K562 (cell line): ENCODE measurements at regions not wholly inside any gene's neighbourhood (a gene's known extent, or its start where the extent isn't known, plus 50 kb on each side); places are given as distances from the start of the nearest gene placed in this dataset.

Experiments
- BRD4 ChIP-seq: fragments of 200-600 bp; sonication (generic); IDR thresholded peaks from 2 replicates; pipeline ENCODE4 v1.6.1; 2017; ENCODE audit warnings: inconsistent platforms
- CHAMP1 ChIP-seq: fragments of 450-650 bp; IDR thresholded peaks from 2 replicates; pipeline ENCODE4 v1.6.1; 2016; ENCODE audit warnings: mild to moderate bottlenecking
- CHD7 ChIP-seq: fragments of 200-600 bp; sonication (generic); IDR thresholded peaks from one replicate; pipeline ENCODE4 v1.6.1; 2012; ENCODE audit warnings: mild to moderate bottlenecking, low read depth, low read length, inconsistent platforms
- FOXP1 ChIP-seq: sonication (generic); formaldehyde crosslinking; IDR thresholded peaks from 2 replicates; pipeline ENCODE4 v1.8.0; 2022; ENCODE audit warnings: mild to moderate bottlenecking, missing genetic modification reagents
- HNRNPK ChIP-seq: fragments of 200-400 bp; formaldehyde crosslinking; IDR thresholded peaks from one replicate; pipeline ENCODE4 v1.6.1; 2018; ENCODE audit warnings: mild to moderate bottlenecking, low read depth, low read length; ENCODE audit not compliant: poor library complexity, severe bottlenecking
- KDM2B ChIP-seq: fragments of 250-450 bp; sonication (Bioruptor Pico); IDR thresholded peaks from 2 replicates; pipeline ENCODE4 v1.8.0; 2021; ENCODE audit warnings: mild to moderate bottlenecking, moderate library complexity
- RFX5 ChIP-seq: IDR thresholded peaks from 2 replicates; pipeline ENCODE4 v1.6.1; 2011; ENCODE audit warnings: low read depth, mild to moderate bottlenecking, improper control_type of control experiment, low read length
- ZNF395 ChIP-seq: fragments of 200-800 bp; sonication (Bioruptor generic); IDR thresholded peaks from 2 replicates; pipeline ENCODE4 v1.6.1; 2017; ENCODE audit warnings: missing genetic modification characterization, missing compliant biosample characterization
- ZNF561 ChIP-seq: fragments of 450-650 bp; formaldehyde crosslinking; conservative IDR thresholded peaks from 2 replicates; pipeline ENCODE4 v1.4.0; 2020; ENCODE audit warnings: mild to moderate bottlenecking, moderate library complexity
- ZNF740 ChIP-seq, 3 experiments: fragments of 200-800 bp in 1 of 3; sonication (Bioruptor generic) in 1 of 3; sonication (generic) in 1 of 3; formaldehyde crosslinking in 1 of 3; IDR thresholded peaks; 2 replicates each; pipeline versions ENCODE4 v1.6.1 to v1.8.0; 2016 to 2022; ENCODE audit warnings: mild to moderate bottlenecking in 2 of 3, missing compliant biosample characterization in 2 of 3, missing genetic modification characterization in 2 of 3, missing genetic modification reagents in 1 of 3

- TF ChIP-seq ZNF395 (CRISPR knock-in tag) (no peak; the same call in 1 of the 2 replicates), CHAMP1 (no peak), BRD4 (no peak), HNRNPK (no peak), ZNF561 (no peak), CHD7 (no peak), ZNF740 (CRISPR knock-in tag; IDR thresholded peaks at IDR 0.05) (no peak), ZNF740 (tag; IDR thresholded peaks at IDR 0.05) (0 out of 4 replicates have a peak, but pooled peaks of 1 of the 2 experiments have one; percentile 48), FOXP1 (no peak), KDM2B (CRISPR knock-in tag) (no peak), RFX5 (no peak)
Observed at GRCh38 chr1:244346972-244347618, 104.6 kb downstream of the ADSS2 start (continued).
